ENCODE measurements at regions not wholly inside any gene's neighbourhood (a gene's known extent, or its start where the extent isn't known, plus 50 kb on each side); places are given as distances from the start of the nearest gene placed in this dataset.

- no peak for DNase-seq
These were observed 216.5 kb downstream of the TMEM114 start for GRCh38 chr16:8373676-8374431.

GRCh38 chr16:8372141-8372540 is 218.2 kb downstream of the TMEM114 start:
- no peak for DNase-seq

- DNase-seq, result no peak
These were observed 219.7 kb downstream of the TMEM114 start for GRCh38 chr16:8370374-8371270.

GRCh38 chr16:8358937-8359336 is 231.4 kb downstream of the TMEM114 start:
- DNase-seq, result no peak

GRCh38 chr16:8355675-8356074 is 234.6 kb downstream of the TMEM114 start:
- DNase-seq, result no peak

- DNase-seq, result no peak
These were observed 244.0 kb downstream of the TMEM114 start for GRCh38 chr16:8346294-8346693.

GRCh38 chr16:8342276-8342675 is 248.0 kb downstream of the TMEM114 start:
- DNase-seq, result no peak

GRCh38 chr16:8330761-8331160 is 259.6 kb downstream of the TMEM114 start:
- no peak for DNase-seq

- DNase-seq, result no peak
These were observed 264.1 kb downstream of the TMEM114 start for GRCh38 chr16:8326232-8326631.

GRCh38 chr16:8323153-8323552 is 267.2 kb downstream of the TMEM114 start:
- no peak for DNase-seq

GRCh38 chr16:8320131-8320530 is 270.2 kb downstream of the TMEM114 start:
- DNase-seq, result no peak

GRCh38 chr16:8310816-8311215 is 279.5 kb downstream of the TMEM114 start:
- DNase-seq, result no peak

GRCh38 chr16:8310323-8310722 is 280.0 kb downstream of the TMEM114 start:
- no peak for DNase-seq

- no peak for DNase-seq
These were observed 285.1 kb downstream of the TMEM114 start for GRCh38 chr16:8305201-8305600.

- no peak for DNase-seq
These were observed 290.7 kb downstream of the TMEM114 start for GRCh38 chr16:8299635-8300034.

- DNase-seq, result no peak
These were observed 294.6 kb downstream of the TMEM114 start for GRCh38 chr16:8295513-8296237.

- no peak for DNase-seq
These were observed 296.9 kb downstream of the TMEM114 start for GRCh38 chr16:8293413-8293812.

- DNase-seq, result no peak
These were observed 298.0 kb downstream of the TMEM114 start for GRCh38 chr16:8292271-8292670.

GRCh38 chr16:8286348-8286747 is 304.0 kb downstream of the TMEM114 start:
- no peak for DNase-seq

GRCh38 chr16:8283195-8283594 is 307.1 kb downstream of the TMEM114 start:
- DNase-seq, result no peak

- DNase-seq, result no peak
These were observed 312.2 kb downstream of the TMEM114 start for GRCh38 chr16:8278031-8278580.

GRCh38 chr16:8271344-8271743 is 319.0 kb downstream of the TMEM114 start:
- no peak for DNase-seq

GRCh38 chr16:8262299-8262698 is 328.0 kb downstream of the TMEM114 start:
- no peak for DNase-seq

Measured in NCI-H1092 (cell line).